HG02870 (cell line): ENCODE measurements at regions not wholly inside any gene's neighbourhood (a gene's known extent, or its start where the extent isn't known, plus 50 kb on each side); places are given as distances from the start of the nearest gene placed in this dataset.
"Not testable (repeated sequence)": the region's sequence is repeated elsewhere in the genome, so short reads cannot be mapped to it uniquely, and the experiment has no call there.

Experiments
- ATAC-seq: cut with Tn5 transposase; IDR thresholded peaks from one replicate; pipeline ENCODE4 v1.9.1; 2021; ENCODE audit warnings: mild to moderate bottlenecking, moderate library complexity; ENCODE audit not compliant: unreplicated experiment

GRCh38 chr10:35776557-35776956 lies 134.5 kb upstream of the FZD8 start:
- not testable (repeated sequence) for ATAC-seq

- ATAC-seq = no peak
Observed at GRCh38 chr10:35774109-35774508, 132.0 kb upstream of the FZD8 start.

- no peak for ATAC-seq
Observed at GRCh38 chr10:35770817-35771355, 128.8 kb upstream of the FZD8 start.

- no peak for ATAC-seq
Observed at GRCh38 chr10:35769795-35770194, 127.7 kb upstream of the FZD8 start.

- no peak for ATAC-seq
Observed at GRCh38 chr10:35768731-35769130, 126.6 kb upstream of the FZD8 start.

GRCh38 chr10:35768011-35768410 lies 125.9 kb upstream of the FZD8 start:
- ATAC-seq = no peak

- no peak for ATAC-seq
Observed at GRCh38 chr10:35765996-35766395, 123.9 kb upstream of the FZD8 start.

- no peak for ATAC-seq
Observed at GRCh38 chr10:35765066-35765527, 123.0 kb upstream of the FZD8 start.

GRCh38 chr10:35762311-35763030 lies 120.4 kb upstream of the FZD8 start:
- ATAC-seq = no peak

- no peak for ATAC-seq
Observed at GRCh38 chr10:35758076-35758475, 116.0 kb upstream of the FZD8 start.

GRCh38 chr10:35754519-35754918 lies 112.4 kb upstream of the FZD8 start:
- ATAC-seq = no peak

GRCh38 chr10:35752469-35753461 lies 110.7 kb upstream of the FZD8 start:
- ATAC-seq = no peak

GRCh38 chr10:35751347-35751746 lies 109.3 kb upstream of the FZD8 start:
- no peak for ATAC-seq

GRCh38 chr10:35749230-35749629 lies 107.1 kb upstream of the FZD8 start:
- ATAC-seq = no peak

GRCh38 chr10:35745617-35746403 lies 103.7 kb upstream of the FZD8 start:
- no peak for ATAC-seq

GRCh38 chr10:35743851-35744250 lies 101.8 kb upstream of the FZD8 start:
- no peak for ATAC-seq

GRCh38 chr10:35743351-35743750 lies 101.3 kb upstream of the FZD8 start:
- ATAC-seq = no peak

- ATAC-seq = no peak
Observed at GRCh38 chr10:35739998-35740397, 97.9 kb upstream of the FZD8 start.

- no peak for ATAC-seq
Observed at GRCh38 chr10:35735412-35735811, 93.3 kb upstream of the FZD8 start.

- no peak for ATAC-seq
Observed at GRCh38 chr10:35731828-35732227, 89.7 kb upstream of the FZD8 start.

GRCh38 chr10:35728341-35728740 lies 86.2 kb upstream of the FZD8 start:
- ATAC-seq = no peak
